Keratinocyte (primary cell): ENCODE measurements at regions not wholly inside any gene's neighbourhood (a gene's known extent, or its start where the extent isn't known, plus 50 kb on each side); places are given as distances from the start of the nearest gene placed in this dataset.

Experiments
- DNase-seq: peaks from one replicate; pipeline ENCODE4 v3.0.0-alpha.2; 2011; ENCODE audit warnings: low read depth, missing footprints, low spot score
- FAIRE-seq: peaks from 2 replicates; lab custom pipeline; 2011; peaks lifted over from hg19 to GRCh38; lab: Jason Lieb, UNC
- H2AFZ ChIP-seq: 2 replicates; pipeline ENCODE4 v1.6.0; 2012; ENCODE audit warnings: low read length, control low read depth, inconsistent platforms; ENCODE audit not compliant: control insufficient read depth
- H3K27ac ChIP-seq: 2 replicates; pipeline ENCODE4 v1.5.1; 2011; ENCODE audit warnings: low read length; ENCODE audit not compliant: control insufficient read depth, insufficient read depth
- H3K27me3 ChIP-seq: 3 replicates; pipeline ENCODE4 v1.6.0; 2011; ENCODE audit warnings: low read length; ENCODE audit not compliant: control insufficient read depth, insufficient read depth; ENCODE audit errors: extremely low read depth
- H3K36me3 ChIP-seq, 2 experiments: 2 replicates in 1 of 2; 3 replicates in 1 of 2; pipeline ENCODE4 v1.5.1; 2011; ENCODE audit warnings: low read length in 2 of 2, mild to moderate bottlenecking in 1 of 2; ENCODE audit not compliant: control insufficient read depth in 2 of 2, insufficient read depth in 2 of 2; ENCODE audit errors: extremely low read depth in 1 of 2
- H3K4me1 ChIP-seq: 3 replicates; pipeline ENCODE4 v1.5.1; 2011; ENCODE audit warnings: low read length; ENCODE audit not compliant: control insufficient read depth, insufficient read depth; ENCODE audit errors: extremely low read depth
- H3K4me2 ChIP-seq: 3 replicates; pipeline ENCODE4 v1.6.0; 2011; ENCODE audit warnings: low read depth, low read length; ENCODE audit not compliant: control insufficient read depth, insufficient read depth; ENCODE audit errors: extremely low read depth
- H3K4me3 ChIP-seq, 3 experiments: fragments of 200-600 bp in 1 of 3; sonication (generic) in 1 of 3; 2 replicates in 2 of 3; 3 replicates in 1 of 3; pipeline ENCODE4 v1.5.1; 2011 to 2016; ENCODE audit warnings: low read length in 3 of 3, mild to moderate bottlenecking in 3 of 3, control low read depth in 2 of 3, inconsistent platforms in 1 of 3, low read depth in 1 of 3, mixed read lengths in 1 of 3, mixed run types in 1 of 3, moderate library complexity in 1 of 3; ENCODE audit not compliant: control insufficient read depth in 2 of 3, insufficient read depth in 2 of 3; ENCODE audit errors: extremely low read depth in 1 of 3
- H3K79me2 ChIP-seq: 2 replicates; pipeline ENCODE4 v1.6.0; 2012; ENCODE audit warnings: low read length; ENCODE audit not compliant: control insufficient read depth, insufficient read depth
- H3K9ac ChIP-seq: 3 replicates; pipeline ENCODE4 v1.6.0; 2011; ENCODE audit warnings: low read length; ENCODE audit not compliant: control insufficient read depth, insufficient read depth; ENCODE audit errors: extremely low read depth
- H3K9me1 ChIP-seq: 3 replicates; pipeline ENCODE4 v1.6.0; 2011; ENCODE audit warnings: low read length; ENCODE audit not compliant: control insufficient read depth, insufficient read depth; ENCODE audit errors: extremely low read depth
- H3K9me3 ChIP-seq: 2 replicates; pipeline ENCODE4 v1.5.1; 2012; ENCODE audit warnings: low read depth, low read length; ENCODE audit not compliant: control insufficient read depth
- H4K20me1 ChIP-seq: 3 replicates; pipeline ENCODE4 v1.6.0; 2011; ENCODE audit warnings: low read length; ENCODE audit not compliant: control insufficient read depth, insufficient read depth; ENCODE audit errors: extremely low read depth
- EZH2 ChIP-seq: IDR thresholded peaks from one replicate; pipeline ENCODE4 v1.6.1; 2012; ENCODE audit warnings: inconsistent platforms, mild to moderate bottlenecking, low read length, moderate library complexity
- dilution Hi-C: fragments of 300-500 bp; cut with MboI; formaldehyde crosslinking; loops from one replicate; pipeline ENCODE4 v1.7.0; 2020; ENCODE audit warnings: low sequenced_read_pairs; ENCODE audit not compliant: extremely low pct_ligation_motif_present
- small RNA-seq, 3 experiments: library from RNA; depleted of rRNA; stranded (forward); fragments of <200 nt; gene quantifications; one replicate each; pipeline ENCODE3, GENCODE V24; 2012; ENCODE audit warnings: low read depth in 3 of 3, low replicate concordance in 1 of 3; ENCODE audit not compliant: insufficient read length in 3 of 3
- TF ChIP-seq, protein P1 (sequence below), 3 experiments: IDR thresholded peaks in 1 of 3; conservative IDR thresholded peaks in 1 of 3; optimal IDR thresholded peaks in 1 of 3; 2 replicates in 2 of 3; 3 replicates in 1 of 3; pipeline versions ENCODE3 to v1.5.1; 2011; ENCODE audit warnings: low read length in 3 of 3, mild to moderate bottlenecking in 3 of 3, moderate library complexity in 2 of 3, control low read depth in 1 of 3, inconsistent platforms in 1 of 3; ENCODE audit not compliant: insufficient read depth in 2 of 3; ENCODE audit errors: extremely low read depth in 1 of 3

GRCh38 chr2:57987835-57988573, 58.6 kb upstream of the VRK2 start:
- Histone ChIP-seq H3K4me2 (no peak overlapping the region), H3K9me3 (no peaks in the 10 kb centered on the region), H2AFZ (no peak overlapping the region), H3K79me2 (no peaks in the 10 kb centered on the region), H4K20me1 (no peaks in the 10 kb centered on the region), H3K9ac (no peak overlapping the region), H3K9me1 (no peaks in the 10 kb centered on the region), H3K27me3 (peaks cover 3% of the 10 kb centered on the region), H3K36me3 (no peaks in the 10 kb centered on the region), H3K27ac (no peak overlapping the region), H3K4me1 (no peaks in the 10 kb centered on the region), H3K4me3 (no peak overlapping the region)
- TF ChIP-seq, protein P1, sequence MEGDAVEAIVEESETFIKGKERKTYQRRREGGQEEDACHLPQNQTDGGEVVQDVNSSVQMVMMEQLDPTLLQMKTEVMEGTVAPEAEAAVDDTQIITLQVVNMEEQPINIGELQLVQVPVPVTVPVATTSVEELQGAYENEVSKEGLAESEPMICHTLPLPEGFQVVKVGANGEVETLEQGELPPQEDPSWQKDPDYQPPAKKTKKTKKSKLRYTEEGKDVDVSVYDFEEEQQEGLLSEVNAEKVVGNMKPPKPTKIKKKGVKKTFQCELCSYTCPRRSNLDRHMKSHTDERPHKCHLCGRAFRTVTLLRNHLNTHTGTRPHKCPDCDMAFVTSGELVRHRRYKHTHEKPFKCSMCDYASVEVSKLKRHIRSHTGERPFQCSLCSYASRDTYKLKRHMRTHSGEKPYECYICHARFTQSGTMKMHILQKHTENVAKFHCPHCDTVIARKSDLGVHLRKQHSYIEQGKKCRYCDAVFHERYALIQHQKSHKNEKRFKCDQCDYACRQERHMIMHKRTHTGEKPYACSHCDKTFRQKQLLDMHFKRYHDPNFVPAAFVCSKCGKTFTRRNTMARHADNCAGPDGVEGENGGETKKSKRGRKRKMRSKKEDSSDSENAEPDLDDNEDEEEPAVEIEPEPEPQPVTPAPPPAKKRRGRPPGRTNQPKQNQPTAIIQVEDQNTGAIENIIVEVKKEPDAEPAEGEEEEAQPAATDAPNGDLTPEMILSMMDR (optimal IDR thresholded peaks at IDR 0.05 in 1 of 3, IDR thresholded peaks at IDR 0.05 in 1 of 3, conservative IDR thresholded peaks at IDR 0.05 in 1 of 3; ENCODE audit: extremely low read depth in 1 of 3, insufficient read depth in 2 of 3, low read length in 3 of 3) = no peak
- no peak for TF ChIP-seq EZH2
- FAIRE-seq = no peak
- dilution Hi-C loops = no loop called here
- DNase-seq = no peak

- no peak for TF ChIP-seq EZH2
- TF ChIP-seq, protein P1 (optimal IDR thresholded peaks at IDR 0.05 in 1 of 3, IDR thresholded peaks at IDR 0.05 in 1 of 3, conservative IDR thresholded peaks at IDR 0.05 in 1 of 3; ENCODE audit: extremely low read depth in 1 of 3, insufficient read depth in 2 of 3, low read length in 3 of 3) = no peak
- Histone ChIP-seq H3K36me3 (no peaks in the 10 kb centered on the region), H3K27me3 (peaks cover 3% of the 10 kb centered on the region), H3K9me1 (no peaks in the 10 kb centered on the region), H3K9me3 (no peaks in the 10 kb centered on the region), H4K20me1 (no peaks in the 10 kb centered on the region), H3K4me1 (no peaks in the 10 kb centered on the region), H3K4me3 (no peak overlapping the region), H3K4me2 (no peak overlapping the region), H3K79me2 (no peaks in the 10 kb centered on the region), H3K27ac (no peak overlapping the region), H3K9ac (no peak overlapping the region), H2AFZ (no peak overlapping the region)
- no peak for DNase-seq
- no peak for FAIRE-seq
- dilution Hi-C loops = no loop called here
Observed at GRCh38 chr2:57990118-57990725, 56.4 kb upstream of the VRK2 start.

Small RNA genes in the stretch of these regions (small RNA-seq; reads per million reads assigned to genes)
- gene PPIAP63 = 0 reads per million in 3 experiments
- gene RF00592 = 0 to 4.7 (median 0.25) reads per million in 3 experiments
